Neuronal stem cell (in vitro differentiated cells): ENCODE measurements at regions not wholly inside any gene's neighbourhood (a gene's known extent, or its start where the extent isn't known, plus 50 kb on each side); places are given as distances from the start of the nearest gene placed in this dataset.

Experiments
- DNase-seq: peaks from one replicate; pipeline ENCODE4 v3.0.0-alpha.2; 2013; ENCODE audit warnings: low spot score
- H2AFZ ChIP-seq: one replicate; pipeline ENCODE4 v1.6.1; 2013; ENCODE audit warnings: mild to moderate bottlenecking, low read length, inconsistent platforms
- H2AK5ac ChIP-seq: 2 replicates; pipeline ENCODE4 v1.6.1; 2013; ENCODE audit warnings: low read depth, mild to moderate bottlenecking, inconsistent platforms, low read length, moderate library complexity, mixed read lengths
- H2BK120ac ChIP-seq: 2 replicates; pipeline ENCODE4 v1.6.1; 2013; ENCODE audit warnings: low read depth, mild to moderate bottlenecking, inconsistent platforms, low read length, moderate library complexity, mixed read lengths
- H2BK12ac ChIP-seq: one replicate; pipeline ENCODE4 v1.6.1; 2013; ENCODE audit warnings: low read length, inconsistent platforms
- H2BK15ac ChIP-seq: 2 replicates; pipeline ENCODE4 v1.6.1; 2013; ENCODE audit warnings: mild to moderate bottlenecking, low read length, inconsistent platforms, mixed read lengths
- H2BK5ac ChIP-seq: one replicate; pipeline ENCODE4 v1.6.1; 2013; ENCODE audit warnings: inconsistent platforms, mild to moderate bottlenecking, low read length, moderate library complexity
- H3K14ac ChIP-seq: one replicate; pipeline ENCODE4 v1.6.1; 2013; ENCODE audit warnings: low read length, inconsistent platforms
- H3K18ac ChIP-seq: 2 replicates; pipeline ENCODE4 v1.6.1; 2013; ENCODE audit warnings: low read length, inconsistent platforms
- H3K23ac ChIP-seq: 2 replicates; pipeline ENCODE4 v1.6.1; 2013; ENCODE audit warnings: low read depth, mild to moderate bottlenecking, mixed read lengths, low read length, inconsistent platforms; ENCODE audit not compliant: poor library complexity
- H3K27ac ChIP-seq: replicated peaks from 3 replicates; pipeline ENCODE4 v1.5.1; 2013; ENCODE audit warnings: low read length, inconsistent platforms
- H3K27me3 ChIP-seq, 3 experiments: 2 replicates each; pipeline ENCODE4 v1.6.1; 2013; ENCODE audit warnings: low read length in 3 of 3, mild to moderate bottlenecking in 2 of 3, inconsistent platforms in 1 of 3, low read depth in 1 of 3, mixed read lengths in 1 of 3, moderate library complexity in 1 of 3; ENCODE audit not compliant: control insufficient read depth in 3 of 3, insufficient read depth in 3 of 3
- H3K36me3 ChIP-seq, 2 donors: replicated peaks in 1 of 2; 2 replicates each; pipeline ENCODE4 v1.6.1; 2013; ENCODE audit warnings: low read length in 2 of 2; ENCODE audit not compliant: control insufficient read depth in 2 of 2, insufficient read depth in 2 of 2
- H3K4ac ChIP-seq: 2 replicates; pipeline ENCODE4 v1.6.1; 2013; ENCODE audit warnings: inconsistent platforms, mild to moderate bottlenecking, low read length, moderate library complexity
- H3K4me1 ChIP-seq, 2 donors: 1 replicate in 1 of 2; 2 replicates in 1 of 2; pipeline ENCODE4 v1.6.1; 2013; ENCODE audit warnings: low read length in 2 of 2, low read depth in 1 of 2; ENCODE audit not compliant: control insufficient read depth in 2 of 2, insufficient read depth in 1 of 2
- H3K4me2 ChIP-seq: one replicate; pipeline ENCODE4 v1.6.1; 2013; ENCODE audit warnings: mild to moderate bottlenecking, low read length, inconsistent platforms; ENCODE audit not compliant: insufficient read depth, poor library complexity, severe bottlenecking
- H3K4me3 ChIP-seq, 2 donors: 2 replicates each; pipeline ENCODE4 v1.5.1; 2013; ENCODE audit warnings: low read length in 2 of 2, mild to moderate bottlenecking in 2 of 2, inconsistent platforms in 1 of 2, moderate library complexity in 1 of 2
- H3K79me1 ChIP-seq: one replicate; pipeline ENCODE4 v1.6.1; 2013; ENCODE audit warnings: low read depth, mild to moderate bottlenecking, inconsistent platforms, low read length, moderate library complexity
- H3K9ac ChIP-seq: one replicate; pipeline ENCODE4 v1.6.1; 2013; ENCODE audit warnings: mild to moderate bottlenecking, low read depth, low read length, inconsistent platforms; ENCODE audit not compliant: poor library complexity
- H3K9me3 ChIP-seq, 2 donors: replicated peaks in 1 of 2; 2 replicates each; pipeline versions ENCODE3 to v1.6.1; 2013; ENCODE audit warnings: low read length in 2 of 2, mild to moderate bottlenecking in 2 of 2, inconsistent platforms in 1 of 2, low read depth in 1 of 2, mixed read lengths in 1 of 2, moderate library complexity in 1 of 2; ENCODE audit not compliant: control insufficient read depth in 2 of 2, insufficient read depth in 1 of 2
- H4K8ac ChIP-seq: one replicate; pipeline ENCODE4 v1.6.1; 2013; ENCODE audit warnings: low read depth, mild to moderate bottlenecking, inconsistent platforms, low read length, moderate library complexity
- H4K91ac ChIP-seq: one replicate; pipeline ENCODE4 v1.6.1; 2013; ENCODE audit warnings: low read length, low read depth, mild to moderate bottlenecking, inconsistent platforms; ENCODE audit not compliant: poor library complexity
- WGBS, 2 donors: extraction: QIAGEN DNeasy Blood & Tissue Kit; methylation state at CpG; one replicate each; pipeline ENCODE4 v1.1.7; 2013; ENCODE audit warnings: missing lambda C conversion rate in 2 of 2, mixed read lengths in 1 of 2; ENCODE audit not compliant: insufficient read length in 2 of 2, insufficient replicate concordance in 1 of 2; ENCODE audit errors: extremely low coverage in 2 of 2; 5-methylcytosine and 5-hydroxymethylcytosine counted together

GRCh38 chr5:20331826-20332225 lies 343.8 kb upstream of the CDH18 start:
- no peak overlapping the region for H2BK120ac ChIP-seq
- no peaks in the 10 kb centered on the region for H3K36me3 ChIP-seq
- H4K8ac ChIP-seq: no peak overlapping the region
- no peaks in the 10 kb centered on the region for H3K79me1 ChIP-seq
- H2BK12ac ChIP-seq: no peak overlapping the region
- no peak overlapping the region for H3K4me2 ChIP-seq
- no peak overlapping the region for H2BK15ac ChIP-seq
- H4K91ac ChIP-seq: no peak overlapping the region
- no peaks in the 10 kb centered on the region for H3K9me3 ChIP-seq
- no CpG with 5 or more reads among the region's 1 CpG for WGBS, 2 donors
- H3K27ac ChIP-seq: no peak overlapping the region
- no peak overlapping the region for H3K4ac ChIP-seq
- no peak for DNase-seq
- no peak overlapping the region for H3K9ac ChIP-seq
- H3K14ac ChIP-seq: no peak overlapping the region
- no peak overlapping the region for H3K18ac ChIP-seq
- H2AK5ac ChIP-seq: no peak overlapping the region
- no peak overlapping the region for H2BK5ac ChIP-seq
- no peaks in the 10 kb centered on the region for H3K27me3 ChIP-seq
- H2AFZ ChIP-seq: no peak overlapping the region
- H3K4me3 ChIP-seq: no peak overlapping the region
- no peaks in the 10 kb centered on the region for H3K4me1 ChIP-seq
- no peak overlapping the region for H3K23ac ChIP-seq

GRCh38 chr5:20323323-20323722 lies 335.3 kb upstream of the CDH18 start:
- Histone ChIP-seq H3K4me3 (no peak overlapping the region), H3K9ac (no peak overlapping the region), H3K4me1 (no peaks in the 10 kb centered on the region), H2BK5ac (no peak overlapping the region), H3K36me3 (no peaks in the 10 kb centered on the region), H3K23ac (no peak overlapping the region), H3K27me3 (no peaks in the 10 kb centered on the region), H2AK5ac (no peak overlapping the region), H3K18ac (no peak overlapping the region), H2AFZ (no peak overlapping the region), H3K14ac (no peak overlapping the region), H2BK120ac (no peak overlapping the region), H3K4ac (no peak overlapping the region), H3K4me2 (no peak overlapping the region), H3K27ac (no peak overlapping the region), H3K79me1 (no peaks in the 10 kb centered on the region), H4K8ac (no peak overlapping the region), H4K91ac (no peak overlapping the region), H2BK15ac (no peak overlapping the region), H2BK12ac (no peak overlapping the region), H3K9me3 (no peaks in the 10 kb centered on the region)
- no peak for DNase-seq

- no peak for DNase-seq
- no peak overlapping the region for H3K4ac ChIP-seq
- H4K91ac ChIP-seq: no peak overlapping the region
- no peak overlapping the region for H3K18ac ChIP-seq
- H2BK12ac ChIP-seq: no peak overlapping the region
- H3K36me3 ChIP-seq: no peaks in the 10 kb centered on the region
- H3K27me3 ChIP-seq: no peaks in the 10 kb centered on the region
- no peak overlapping the region for H2AFZ ChIP-seq
- H3K4me2 ChIP-seq: no peak overlapping the region
- no peak overlapping the region for H3K4me3 ChIP-seq
- no peak overlapping the region for H3K23ac ChIP-seq
- no peak overlapping the region for H3K9ac ChIP-seq
- H2BK5ac ChIP-seq: no peak overlapping the region
- H3K27ac ChIP-seq: no peak overlapping the region
- no peak overlapping the region for H2BK15ac ChIP-seq
- no peaks in the 10 kb centered on the region for H3K79me1 ChIP-seq
- H3K14ac ChIP-seq: no peak overlapping the region
- no peaks in the 10 kb centered on the region for H3K9me3 ChIP-seq
- H2BK120ac ChIP-seq: no peak overlapping the region
- no peak overlapping the region for H4K8ac ChIP-seq
- H2AK5ac ChIP-seq: no peak overlapping the region
- no peaks in the 10 kb centered on the region for H3K4me1 ChIP-seq
Observed at GRCh38 chr5:20307391-20307790, 319.4 kb upstream of the CDH18 start.

- no peak overlapping the region for H3K14ac ChIP-seq
- H3K79me1 ChIP-seq: no peaks in the 10 kb centered on the region
- no peak overlapping the region for H2BK120ac ChIP-seq
- no peak overlapping the region for H3K4me2 ChIP-seq
- no peak overlapping the region for H3K18ac ChIP-seq
- no peak overlapping the region for H4K91ac ChIP-seq
- no peak overlapping the region for H2BK15ac ChIP-seq
- no peak overlapping the region for H2AFZ ChIP-seq
- no peaks in the 10 kb centered on the region for H3K27me3 ChIP-seq
- no peak overlapping the region for H4K8ac ChIP-seq
- no peak overlapping the region for H2BK12ac ChIP-seq
- no peak overlapping the region for H3K23ac ChIP-seq
- H3K36me3 ChIP-seq: no peaks in the 10 kb centered on the region
- H2BK5ac ChIP-seq: no peak overlapping the region
- DNase-seq: no peak
- WGBS, 2 donors: no CpG with 5 or more reads among the region's 44 CpGs
- H3K9ac ChIP-seq: no peak overlapping the region
- H3K4ac ChIP-seq: no peak overlapping the region
- no peak overlapping the region for H3K4me3 ChIP-seq
- no peaks in the 10 kb centered on the region for H3K4me1 ChIP-seq
- H3K27ac ChIP-seq: no peak overlapping the region
- H3K9me3 ChIP-seq: no peaks in the 10 kb centered on the region
- H2AK5ac ChIP-seq: no peak overlapping the region
Observed at GRCh38 chr5:20305463-20305862, 317.5 kb upstream of the CDH18 start.
